Breast epithelium (tissue), 3 donors: ENCODE measurements at regions not wholly inside any gene's neighbourhood (a gene's known extent, or its start where the extent isn't known, plus 50 kb on each side); places are given as distances from the start of the nearest gene placed in this dataset.

Experiments
- POLR2AphosphoS5 ChIP-seq, 3 donors: sonication (generic); formaldehyde crosslinking; IDR thresholded peaks; one replicate each; pipeline ENCODE4 v1.6.1; 2017; ENCODE audit warnings: antibody characterized with exemption in 3 of 3
- TF ChIP-seq, protein P1 (sequence below), 3 donors: fragments of 450-650 bp; IDR thresholded peaks; one replicate each; pipeline ENCODE4 v1.5.1; 2016 to 2017; ENCODE audit warnings: antibody characterized with exemption in 3 of 3, mild to moderate bottlenecking in 3 of 3, moderate library complexity in 3 of 3

DNA sequence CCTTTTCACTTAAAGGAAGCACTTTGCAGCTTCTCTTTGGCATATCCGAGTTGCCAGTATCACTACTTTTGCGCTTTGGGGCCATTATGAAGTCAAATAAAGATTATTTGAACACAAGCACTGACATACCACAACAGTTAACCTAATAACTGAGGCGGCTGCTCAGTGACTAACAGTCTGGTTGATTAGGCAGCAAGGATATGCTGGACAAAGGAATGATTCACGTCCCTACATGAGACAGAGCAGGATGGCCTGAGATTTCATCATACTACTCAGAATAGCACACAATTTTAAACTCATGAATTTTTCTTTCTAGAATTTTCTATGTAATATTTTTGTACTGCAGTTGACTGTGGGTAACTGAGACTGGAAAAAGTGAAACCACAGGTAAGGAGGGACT lies 56.9 kb upstream of the E2F7 start:
- TF ChIP-seq, protein P1, sequence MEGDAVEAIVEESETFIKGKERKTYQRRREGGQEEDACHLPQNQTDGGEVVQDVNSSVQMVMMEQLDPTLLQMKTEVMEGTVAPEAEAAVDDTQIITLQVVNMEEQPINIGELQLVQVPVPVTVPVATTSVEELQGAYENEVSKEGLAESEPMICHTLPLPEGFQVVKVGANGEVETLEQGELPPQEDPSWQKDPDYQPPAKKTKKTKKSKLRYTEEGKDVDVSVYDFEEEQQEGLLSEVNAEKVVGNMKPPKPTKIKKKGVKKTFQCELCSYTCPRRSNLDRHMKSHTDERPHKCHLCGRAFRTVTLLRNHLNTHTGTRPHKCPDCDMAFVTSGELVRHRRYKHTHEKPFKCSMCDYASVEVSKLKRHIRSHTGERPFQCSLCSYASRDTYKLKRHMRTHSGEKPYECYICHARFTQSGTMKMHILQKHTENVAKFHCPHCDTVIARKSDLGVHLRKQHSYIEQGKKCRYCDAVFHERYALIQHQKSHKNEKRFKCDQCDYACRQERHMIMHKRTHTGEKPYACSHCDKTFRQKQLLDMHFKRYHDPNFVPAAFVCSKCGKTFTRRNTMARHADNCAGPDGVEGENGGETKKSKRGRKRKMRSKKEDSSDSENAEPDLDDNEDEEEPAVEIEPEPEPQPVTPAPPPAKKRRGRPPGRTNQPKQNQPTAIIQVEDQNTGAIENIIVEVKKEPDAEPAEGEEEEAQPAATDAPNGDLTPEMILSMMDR (IDR thresholded peaks at IDR 0.05) = no peak
- no peak for TF ChIP-seq POLR2AphosphoS5 (IDR thresholded peaks at IDR 0.05)
